GM10248 (cell line): ENCODE measurements at regions not wholly inside any gene's neighbourhood (a gene's known extent, or its start where the extent isn't known, plus 50 kb on each side); places are given as distances from the start of the nearest gene placed in this dataset.

Source experiments
- CTCF ChIA-PET: fragments of 300-600 bp; sonication (Branson Sonifier 250); formaldehyde crosslinking; extraction: SDS; loops from one replicate; lab custom pipeline; 2021; ENCODE audit warnings: antibody characterized with exemption; lab: Yijun Ruan, JAX
- POLR2A ChIA-PET: fragments of 350-650 bp; sonication (Branson Sonifier 250); formaldehyde crosslinking; extraction: SDS; loops from one replicate; lab custom pipeline; 2020; ENCODE audit warnings: antibody characterized with exemption; lab: Yijun Ruan, JAX
- DNase-seq: peaks from one replicate; pipeline ENCODE4 v3.0.0; 2012; ENCODE audit errors: extremely low spot score
- CTCF ChIP-seq: IDR thresholded peaks from 2 replicates; pipeline ENCODE4 v1.5.1; 2012; ENCODE audit warnings: mild to moderate bottlenecking, low read depth; ENCODE audit errors: extremely low read depth, missing control alignments, control extremely low read depth

- DNase-seq = no peak
- TF ChIP-seq CTCF = no peak
- CTCF ChIA-PET = no interaction called here
- POLR2A ChIA-PET = no interaction called here
These were observed 1551.1 kb upstream of the AGA start for GRCh38 chr4:178993306-178993705.

- ChIA-PET CTCF (interaction anchor here (1.3 kb wide), 1 partner anchor 26 kb away, joined by 4 read pairs; no protein-coding TSS in a partner anchor), POLR2A (no interaction called here)
- no peak for DNase-seq
- no peak for TF ChIP-seq CTCF
These were observed 1559.7 kb upstream of the AGA start for GRCh38 chr4:179001918-179002317.

- ChIA-PET CTCF (interaction anchor here (0.8 to 2.1 kb wide), 4 partner anchors 12 to 199 kb away, joined by 3 to 8 read pairs (median 4); no protein-coding TSS in a partner anchor), POLR2A (no interaction called here)
- DNase-seq = no peak
- TF ChIP-seq CTCF = no peak
These were observed 1565.5 kb upstream of the AGA start for GRCh38 chr4:179007755-179008154.

- TF ChIP-seq CTCF = no peak
- DNase-seq = no peak
- CTCF ChIA-PET = no interaction called here
- POLR2A ChIA-PET = no interaction called here
These were observed 1575.3 kb upstream of the AGA start for GRCh38 chr4:179017581-179017980.

- no peak for DNase-seq
- TF ChIP-seq CTCF = no peak
- ChIA-PET POLR2A (no interaction called here), CTCF (interaction anchor here (1.2 kb wide), 1 partner anchor 8 kb away, joined by 4 read pairs; no protein-coding TSS in a partner anchor)
These were observed 1585.3 kb upstream of the AGA start for GRCh38 chr4:179027569-179027968.

GRCh38 chr4:179028321-179028720, 1586.1 kb upstream of the AGA start:
- POLR2A ChIA-PET = no interaction called here
- CTCF ChIA-PET = interaction anchor here (1.0 to 1.2 kb wide), 2 partner anchors 9 to 26 kb away, joined by 4 read pairs; no protein-coding TSS in a partner anchor
- no peak for DNase-seq
- TF ChIP-seq CTCF = no peak

- ChIA-PET POLR2A (no interaction called here), CTCF (no interaction called here)
- no peak for TF ChIP-seq CTCF
- no peak for DNase-seq
These were observed 1587.4 kb upstream of the AGA start for GRCh38 chr4:179029683-179030082.
